ENCODE measurements at regions not wholly inside any gene's neighbourhood (a gene's known extent, or its start where the extent isn't known, plus 50 kb on each side); places are given as distances from the start of the nearest gene placed in this dataset.

GRCh38 chr11:91513734-91514133 is 710.9 kb upstream of the FAT3 start:
- TF ChIP-seq ZNF396 (CRISPR knock-in tag; IDR thresholded peaks at IDR 0.05; ENCODE audit: borderline replicate concordance) (no peak), CTCF (IDR thresholded peaks at IDR 0.05) (no peak), GTF2I (CRISPR knock-in tag; conservative IDR thresholded peaks at IDR 0.05) (no peak)
